ENCODE measurements at regions not wholly inside any gene's neighbourhood (a gene's known extent, or its start where the extent isn't known, plus 50 kb on each side); places are given as distances from the start of the nearest gene placed in this dataset.

DNA sequence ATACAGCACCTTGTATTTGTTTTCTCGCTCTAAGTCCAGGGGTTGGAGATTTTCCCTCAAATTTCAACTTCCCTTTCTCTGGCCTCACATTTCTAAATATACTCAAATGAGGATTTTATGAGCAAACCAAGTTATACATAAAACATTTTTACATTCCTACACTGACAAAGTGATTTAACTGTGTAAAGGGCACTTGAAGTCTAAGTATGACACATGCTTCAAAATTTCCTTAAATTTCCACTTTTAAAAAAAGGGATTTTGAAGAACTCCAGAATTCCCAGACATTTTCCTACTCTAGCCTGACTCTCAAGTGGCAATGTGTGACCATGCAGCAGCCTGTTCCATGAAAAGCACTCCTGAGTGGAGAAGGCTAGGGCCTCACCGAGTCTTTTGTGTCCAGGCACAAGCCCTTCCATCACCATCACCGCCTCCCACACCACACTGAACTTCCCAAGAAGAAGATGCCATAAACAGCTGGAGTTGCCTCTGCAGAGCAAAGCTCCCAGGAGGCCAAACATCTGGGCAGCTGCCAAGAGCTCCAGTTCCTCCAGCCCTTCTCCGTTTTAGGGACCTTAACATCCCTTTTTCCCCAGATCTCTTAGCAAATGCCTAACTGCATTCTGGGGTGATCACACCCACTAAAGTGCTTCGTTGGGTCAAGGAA, 68.9 kb downstream of the NCR2 start:
- DNase-seq (ENCODE audit: low read depth), result no peak
- TF ChIP-seq CTCF (IDR thresholded peaks at IDR 0.05; ENCODE audit: insufficient read depth, low read length), result no peak
- H3K4me3 ChIP-seq (ENCODE audit: low read depth, low read length), result no peak overlapping the region

GRCh38 chr6:41405941-41406727, 70.7 kb downstream of the NCR2 start:
- DNase-seq (ENCODE audit: low read depth), result no peak
- no peak overlapping the region for H3K4me3 ChIP-seq (ENCODE audit: low read depth, low read length)
- TF ChIP-seq CTCF (IDR thresholded peaks at IDR 0.05; ENCODE audit: insufficient read depth, low read length), result no peak

- no peak for TF ChIP-seq CTCF (IDR thresholded peaks at IDR 0.05; ENCODE audit: insufficient read depth, low read length)
These were observed 71.5 kb downstream of the NCR2 start for GRCh38 chr6:41406728-41407489.

DNA sequence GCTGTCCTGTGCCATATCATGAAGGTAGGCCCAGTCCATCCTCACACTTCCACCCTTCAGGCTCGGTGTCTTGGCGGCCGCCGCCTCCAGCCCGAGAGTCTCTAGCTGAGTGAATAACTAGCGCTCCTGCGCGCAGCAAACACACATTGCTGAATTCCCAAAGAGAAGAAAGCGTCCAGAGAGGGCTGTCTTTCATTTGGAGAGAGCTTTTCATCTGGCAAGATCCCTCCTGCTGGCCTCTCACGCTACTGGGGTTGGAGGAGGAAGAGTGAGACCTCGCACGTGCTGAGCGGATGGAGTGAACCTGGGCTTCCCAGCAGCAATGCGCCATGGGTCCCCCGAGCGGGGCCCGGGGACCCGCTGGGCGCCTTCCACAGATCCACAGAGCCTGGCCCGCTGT, 73.2 kb downstream of the NCR2 start:
- H3K4me3 ChIP-seq (ENCODE audit: low read depth, low read length), result no peak overlapping the region
- no peak for DNase-seq (ENCODE audit: low read depth)
- TF ChIP-seq CTCF (IDR thresholded peaks at IDR 0.05; ENCODE audit: insufficient read depth, low read length), result no peak

More at GRCh38 chr6:41406728-41407489, 71.5 kb downstream of the NCR2 start:
- no peak for DNase-seq (ENCODE audit: low read depth)
- no peak overlapping the region for H3K4me3 ChIP-seq (ENCODE audit: low read depth, low read length)

DNA sequence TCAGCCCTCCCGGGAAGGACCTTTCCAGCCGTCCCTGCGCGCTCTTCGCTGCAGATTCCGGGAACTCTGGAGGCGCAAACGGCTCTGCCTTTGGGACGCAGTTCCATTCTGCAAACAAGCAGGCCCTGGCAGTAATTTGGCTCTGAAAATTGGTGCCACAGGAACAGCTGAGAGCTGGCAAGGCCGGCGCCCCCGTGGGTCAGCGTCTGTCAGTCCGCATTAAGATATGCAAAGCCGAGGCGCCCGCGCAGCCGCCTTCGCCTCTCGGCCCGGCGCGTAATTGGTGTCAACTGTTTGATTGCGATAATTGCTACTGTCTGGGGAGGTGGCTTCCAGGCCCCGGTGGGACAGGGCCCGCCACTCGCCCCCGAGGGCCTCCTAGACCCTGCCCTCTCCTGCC, 73.6 kb downstream of the NCR2 start:
- no peak overlapping the region for H3K4me3 ChIP-seq (ENCODE audit: low read depth, low read length)
- TF ChIP-seq CTCF (IDR thresholded peaks at IDR 0.05; ENCODE audit: insufficient read depth, low read length), result no peak
- no peak for DNase-seq (ENCODE audit: low read depth)

- H3K4me3 ChIP-seq (ENCODE audit: low read depth, low read length), result no peak overlapping the region
- TF ChIP-seq CTCF (IDR thresholded peaks at IDR 0.05; ENCODE audit: insufficient read depth, low read length), result no peak
- no peak for DNase-seq (ENCODE audit: low read depth)
These were observed 74.1 kb downstream of the NCR2 start for GRCh38 chr6:41409489-41409888.
